GM12892 (cell line): ENCODE measurements at regions not wholly inside any gene's neighbourhood (a gene's known extent, or its start where the extent isn't known, plus 50 kb on each side); places are given as distances from the start of the nearest gene placed in this dataset.

ENCODE experiments used
- POLR2A ChIP-seq: IDR thresholded peaks from 2 replicates; pipeline ENCODE4 v1.6.1; 2011; ENCODE audit warnings: low read depth, low read length, control low read depth
- POLR2AphosphoS5 ChIP-seq: IDR thresholded peaks from 2 replicates; pipeline ENCODE4 v1.6.1; 2011; ENCODE audit warnings: low read depth, low read length, control low read depth

DNA sequence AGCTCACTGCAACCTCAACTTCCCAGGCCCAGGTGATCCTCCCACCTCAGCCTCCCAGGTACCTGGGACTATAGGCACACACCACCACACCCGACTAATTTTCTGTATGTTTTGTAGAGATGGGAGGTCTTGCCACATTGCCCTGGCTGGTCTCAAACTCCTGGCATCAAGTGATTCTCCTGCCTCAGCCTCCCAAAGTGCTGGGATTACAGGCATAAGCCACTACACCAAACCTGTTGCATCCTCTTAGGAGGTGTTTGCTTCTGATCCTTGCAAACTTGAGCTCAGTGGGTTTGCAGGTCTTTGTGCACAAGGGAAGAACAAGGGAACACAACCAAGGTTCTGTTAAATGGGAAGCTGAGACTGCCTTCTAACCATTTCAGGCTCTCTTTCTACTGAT lies 184.6 kb downstream of the ARHGAP12 start:
- TF ChIP-seq POLR2A (no peak), POLR2AphosphoS5 (no peak)
